ENCODE measurements at regions not wholly inside any gene's neighbourhood (a gene's known extent, or its start where the extent isn't known, plus 50 kb on each side); places are given as distances from the start of the nearest gene placed in this dataset.
"Not testable (repeated sequence)": the region's sequence is repeated elsewhere in the genome, so short reads cannot be mapped to it uniquely, and the experiment has no call there.

DNA sequence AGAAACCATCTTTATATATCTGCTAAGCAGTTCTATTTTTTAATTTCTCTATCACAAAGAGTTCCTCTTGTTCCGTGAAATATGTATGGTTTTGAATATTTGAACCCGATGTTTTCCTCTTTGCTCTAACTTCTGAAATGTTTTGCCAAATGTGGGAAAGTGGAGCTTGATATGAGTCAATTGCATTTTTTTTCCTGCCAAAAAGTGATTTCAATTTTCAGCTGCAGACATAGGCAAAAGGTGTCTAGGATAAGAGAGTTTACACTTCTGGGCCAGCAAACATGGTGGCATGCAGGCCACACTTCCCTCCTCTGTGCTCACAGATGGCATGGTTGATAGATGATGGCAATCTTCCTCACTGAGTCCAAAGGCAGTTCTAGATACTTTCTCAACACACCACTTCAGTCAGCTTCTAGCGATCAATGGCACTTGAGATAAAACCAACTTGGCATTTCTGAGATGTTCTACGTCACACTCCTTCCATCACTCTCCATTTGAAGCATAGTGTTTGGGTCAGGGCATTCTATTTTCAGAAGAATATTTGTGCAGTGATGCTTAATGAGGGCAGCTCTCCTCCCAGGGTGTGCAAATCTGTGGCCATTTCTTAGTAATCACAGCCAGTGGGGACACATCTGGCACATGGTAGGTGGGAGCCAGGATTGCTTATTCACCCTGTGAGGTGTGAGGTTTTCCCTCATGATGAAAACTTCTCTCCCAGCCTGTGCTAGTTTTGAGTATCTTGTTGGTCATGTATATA is 54.4 kb upstream of the SCAF4 start:
- H3K4me3 ChIP-seq (replicated peaks in 1 of 3; ENCODE audit: low read depth in 2 of 3, low read length in 3 of 3), result no peak overlapping the region
- H3K9ac ChIP-seq (ENCODE audit: insufficient read depth, low read length, poor library complexity, severe bottlenecking), result no peak overlapping the region
- Mint-ChIP-seq H3K4me3 (no peak overlapping the region), H3K27me3 (ENCODE audit: low read depth in 3 of 3) (peaks cover 2 to 8% (median 8%) of the 10 kb centered on the region in 3 donors), H3K9me3 (peaks cover 0 to 5% (median 1%) of the 10 kb centered on the region in 7 donors), H3K36me3 (no peaks in the 10 kb centered on the region), H3K4me1 (peaks cover 21% of the 10 kb centered on the region), H3K27ac (no peak overlapping the region)
- H4K20me1 ChIP-seq (ENCODE audit: insufficient read depth, low read length), result no peaks in the 10 kb centered on the region
- 100% methylated on average over 1 of the region's 4 CpGs for WGBS (ENCODE audit: insufficient coverage)
- H3K36me3 ChIP-seq (replicated peaks in 1 of 2; ENCODE audit: control insufficient read depth in 1 of 2, insufficient read depth in 2 of 2, low read length in 2 of 2), result no peaks in the 10 kb centered on the region
- DNase-seq, result no peak
- intact Hi-C loops (cut with micrococcal nuclease), result no loop called here
- H3K4me1 ChIP-seq (ENCODE audit: control insufficient read depth in 1 of 2, insufficient read depth in 2 of 2, low read length in 2 of 2), result peaks cover 8 to 9% of the 10 kb centered on the region in 2 donors
- H3K4me2 ChIP-seq (replicated peaks; ENCODE audit: extremely low read depth, low read length, poor library complexity, severe bottlenecking), result no peak overlapping the region
- no peaks in the 10 kb centered on the region for H3K79me2 ChIP-seq (ENCODE audit: insufficient read depth, low read length)
- TF ChIP-seq, protein P1, sequence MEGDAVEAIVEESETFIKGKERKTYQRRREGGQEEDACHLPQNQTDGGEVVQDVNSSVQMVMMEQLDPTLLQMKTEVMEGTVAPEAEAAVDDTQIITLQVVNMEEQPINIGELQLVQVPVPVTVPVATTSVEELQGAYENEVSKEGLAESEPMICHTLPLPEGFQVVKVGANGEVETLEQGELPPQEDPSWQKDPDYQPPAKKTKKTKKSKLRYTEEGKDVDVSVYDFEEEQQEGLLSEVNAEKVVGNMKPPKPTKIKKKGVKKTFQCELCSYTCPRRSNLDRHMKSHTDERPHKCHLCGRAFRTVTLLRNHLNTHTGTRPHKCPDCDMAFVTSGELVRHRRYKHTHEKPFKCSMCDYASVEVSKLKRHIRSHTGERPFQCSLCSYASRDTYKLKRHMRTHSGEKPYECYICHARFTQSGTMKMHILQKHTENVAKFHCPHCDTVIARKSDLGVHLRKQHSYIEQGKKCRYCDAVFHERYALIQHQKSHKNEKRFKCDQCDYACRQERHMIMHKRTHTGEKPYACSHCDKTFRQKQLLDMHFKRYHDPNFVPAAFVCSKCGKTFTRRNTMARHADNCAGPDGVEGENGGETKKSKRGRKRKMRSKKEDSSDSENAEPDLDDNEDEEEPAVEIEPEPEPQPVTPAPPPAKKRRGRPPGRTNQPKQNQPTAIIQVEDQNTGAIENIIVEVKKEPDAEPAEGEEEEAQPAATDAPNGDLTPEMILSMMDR (IDR thresholded peaks at IDR 0.05), result peak; percentile 52
- H2AFZ ChIP-seq (ENCODE audit: insufficient read depth, low read depth, low read length, poor library complexity, severe bottlenecking), result peak overlapping the region; percentile 25
- no peak overlapping the region for H3K27ac ChIP-seq (ENCODE audit: low read depth in 1 of 2, low read length in 2 of 2)
- H3K9me3 ChIP-seq (replicated peaks in 1 of 2; ENCODE audit: control insufficient read depth in 1 of 2, insufficient read depth in 1 of 2, low read length in 2 of 2), result no peaks in the 10 kb centered on the region
- H3K27me3 ChIP-seq (ENCODE audit: control insufficient read depth in 2 of 2, insufficient read depth in 2 of 2, low read length in 2 of 2), result no peaks in the 10 kb centered on the region

DNA sequence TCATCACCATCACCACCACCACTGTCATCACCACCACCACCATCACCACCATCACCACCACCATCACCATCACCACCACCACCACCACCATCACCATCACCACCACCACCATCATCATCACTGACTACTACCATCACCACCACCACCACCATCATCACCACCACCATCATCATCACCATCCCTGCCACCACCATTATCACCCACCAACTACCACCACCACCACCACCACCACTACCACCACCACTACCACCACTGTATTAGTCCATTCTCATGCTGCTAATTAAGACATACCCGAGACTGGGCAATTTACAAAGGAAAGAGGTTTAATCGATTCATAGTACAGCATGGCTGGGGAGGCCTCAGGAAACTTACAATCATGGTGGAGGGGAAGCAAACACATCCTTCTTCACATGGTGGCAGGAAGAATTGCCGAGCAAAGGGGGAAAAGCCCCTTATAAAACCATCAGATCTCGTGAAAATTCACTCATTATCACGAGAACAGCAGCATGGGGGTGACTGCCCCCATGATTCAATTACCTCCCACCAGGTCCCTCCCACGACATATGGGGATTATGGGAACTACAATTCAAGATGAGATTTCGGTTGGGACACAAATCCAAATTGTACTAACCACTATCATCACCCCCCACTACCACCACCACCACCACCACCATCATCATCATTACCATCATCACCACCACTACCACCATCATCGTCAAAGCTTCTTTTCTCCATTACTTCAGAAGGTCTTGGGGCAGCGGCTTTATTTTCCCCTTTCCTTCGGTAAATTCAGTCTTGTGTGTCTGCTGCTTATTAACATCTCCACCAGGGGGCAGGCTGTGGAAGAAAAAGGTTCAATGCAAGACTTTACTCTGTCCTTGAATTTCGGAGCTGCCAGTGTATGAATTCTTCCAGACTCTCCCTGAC is 53.6 kb upstream of the SCAF4 start:
- intact Hi-C loops (cut with micrococcal nuclease); H3K27ac Mint-ChIP-seq; H3K9ac ChIP-seq (ENCODE audit: insufficient read depth, low read length, poor library complexity, severe bottlenecking); H3K9me3 Mint-ChIP-seq; H3K36me3 Mint-ChIP-seq; H3K27me3 ChIP-seq (ENCODE audit: control insufficient read depth in 2 of 2, insufficient read depth in 2 of 2, low read length in 2 of 2); H3K27me3 Mint-ChIP-seq (ENCODE audit: low read depth in 3 of 3); H3K9me3 ChIP-seq (replicated peaks in 1 of 2; ENCODE audit: control insufficient read depth in 1 of 2, insufficient read depth in 1 of 2, low read length in 2 of 2); H3K79me2 ChIP-seq (ENCODE audit: insufficient read depth, low read length); H3K4me2 ChIP-seq (replicated peaks; ENCODE audit: extremely low read depth, low read length, poor library complexity, severe bottlenecking); H3K36me3 ChIP-seq (replicated peaks in 1 of 2; ENCODE audit: control insufficient read depth in 1 of 2, insufficient read depth in 2 of 2, low read length in 2 of 2); H4K20me1 ChIP-seq (ENCODE audit: insufficient read depth, low read length); H3K27ac ChIP-seq (ENCODE audit: low read depth in 1 of 2, low read length in 2 of 2); H3K4me3 ChIP-seq (replicated peaks in 1 of 3; ENCODE audit: low read depth in 2 of 3, low read length in 3 of 3): not testable (repeated sequence)
- Mint-ChIP-seq H3K4me1 (peaks cover 21% of the 10 kb centered on the region), H3K4me3 (peak overlapping the region in 1 of 2 donors; percentile 39)
- Histone ChIP-seq H2AFZ (ENCODE audit: insufficient read depth, low read depth, low read length, poor library complexity, severe bottlenecking) (peak overlapping the region; percentile 25), H3K4me1 (ENCODE audit: control insufficient read depth in 1 of 2, insufficient read depth in 2 of 2, low read length in 2 of 2) (peaks cover 11% of the 10 kb centered on the region in 2 donors)
- 83% methylated on average over 1 of the region's 11 CpGs for WGBS (ENCODE audit: insufficient coverage)
- peak; percentile 38 to 60 (median 52) for DNase-seq
- TF ChIP-seq, protein P1 (IDR thresholded peaks at IDR 0.05), result peak; percentile 78
